ENCODE measurements at regions not wholly inside any gene's neighbourhood (a gene's known extent, or its start where the extent isn't known, plus 50 kb on each side); places are given as distances from the start of the nearest gene placed in this dataset.

DNA sequence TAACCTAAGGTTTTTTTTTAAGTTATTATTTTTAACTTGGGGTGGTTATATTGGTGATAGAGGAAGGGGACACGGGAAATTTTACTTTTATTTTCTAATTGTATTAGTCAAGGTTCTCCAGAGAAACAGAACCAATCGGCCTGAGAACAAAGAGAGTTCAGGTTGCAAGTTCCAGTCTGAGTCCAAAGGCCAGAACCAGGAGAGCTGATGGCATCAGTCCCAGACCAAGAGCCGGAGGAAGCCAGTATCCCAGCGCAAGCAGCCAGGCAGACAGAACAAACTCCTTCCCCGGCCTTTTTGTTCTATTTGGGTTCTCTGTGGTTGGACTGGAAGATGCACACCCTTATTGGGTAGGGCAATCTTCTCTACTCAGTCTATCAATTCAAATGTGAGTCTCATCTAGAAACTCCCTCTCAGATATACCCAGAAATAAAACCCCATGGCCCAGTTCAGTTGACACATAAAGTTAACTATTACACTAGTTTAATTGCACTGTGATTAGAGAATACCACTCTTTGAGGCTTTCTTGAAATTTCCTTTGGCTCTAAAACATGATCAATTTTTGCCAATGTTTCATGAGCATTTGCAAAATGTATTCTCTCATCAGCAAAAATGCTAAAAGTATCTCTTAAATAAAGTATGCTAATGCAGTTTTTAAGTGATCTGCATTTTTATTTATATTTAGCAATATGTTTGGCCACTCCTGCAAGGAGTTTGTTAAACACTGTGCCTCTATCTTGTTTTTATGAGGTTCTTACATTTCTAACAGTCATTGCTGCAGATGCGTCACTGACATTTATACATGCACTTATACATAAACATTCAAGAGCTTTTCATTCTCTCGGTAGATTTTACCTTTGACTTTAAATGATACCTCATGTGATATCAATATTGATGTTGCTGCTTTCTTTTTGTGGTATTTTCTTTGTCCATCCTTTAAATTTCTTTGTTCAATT lies 103.2 kb upstream of the SSTR4 start:
- no peaks in the 10 kb centered on the region for H3K36me3 ChIP-seq (ENCODE audit: control insufficient read depth in 2 of 2, extremely low read depth in 1 of 2, insufficient read depth in 2 of 2, low read length in 2 of 2)

More for the DNA sequence above, 103.2 kb upstream of the SSTR4 start:
- dilution Hi-C loops (cut with MboI; ENCODE audit: extremely low pct_ligation_motif_present, low sequenced_read_pairs) (no loop called here), intact Hi-C loops (cut with micrococcal nuclease) (no loop called here)
- no peaks in the 10 kb centered on the region for H3K9me3 ChIP-seq (replicated peaks; ENCODE audit: control insufficient read depth, insufficient read depth, low read length)
- ChIA-PET CTCF (interaction anchor here (1.0 to 2.1 kb wide), 3 partner anchors 11 to 42 kb away, joined by 3 to 7 read pairs (median 5); no protein-coding TSS in a partner anchor), POLR2A (no interaction called here)
- no peaks in the 10 kb centered on the region for H3K27me3 ChIP-seq (ENCODE audit: control insufficient read depth in 2 of 2, insufficient read depth in 2 of 2, low read length in 2 of 2)
- H3K9ac ChIP-seq (replicated peaks; ENCODE audit: extremely low read depth, insufficient read depth, low read length): no peak overlapping the region
- no peak for FAIRE-seq
- no peaks in the 10 kb centered on the region for H4K20me1 ChIP-seq (replicated peaks; ENCODE audit: control insufficient read depth, extremely low read depth, insufficient read depth, low read length)
- no peak overlapping the region for H3K4me3 ChIP-seq (replicated peaks in 1 of 3; ENCODE audit: insufficient read depth in 1 of 3, low read depth in 1 of 3, low read length in 3 of 3)
- H3K4me2 ChIP-seq (ENCODE audit: insufficient read depth, low read length): no peak overlapping the region
- H3K79me2 ChIP-seq (ENCODE audit: control insufficient read depth, insufficient read depth, low read length): no peaks in the 10 kb centered on the region
- no peak for DNase-seq (ENCODE audit: low read depth, low spot score)
- no TSS peak for BruUV-seq (replicated peaks)
- H3K9me1 ChIP-seq (replicated peaks; ENCODE audit: control insufficient read depth, extremely low read depth, insufficient read depth, low read length): no peaks in the 10 kb centered on the region
- H3K27ac ChIP-seq (ENCODE audit: insufficient read depth, low read depth, low read length): no peak overlapping the region
- no peak overlapping the region for H2AFZ ChIP-seq (ENCODE audit: low read depth, low read length)
- H3K4me1 ChIP-seq (ENCODE audit: control insufficient read depth, extremely low read depth, insufficient read depth, low read length): no peaks in the 10 kb centered on the region
- TF ChIP-seq POLR2AphosphoS5 (IDR thresholded peaks at IDR 0.05; ENCODE audit: insufficient read depth, low read depth, low read length) (no peak), GATA2 (IDR thresholded peaks at IDR 0.05; ENCODE audit: insufficient read depth, insufficient read length, low read depth, low read length) (no peak), POLR2A (IDR thresholded peaks at IDR 0.05; ENCODE audit: low read depth, low read length) (no peak), JUN (IDR thresholded peaks at IDR 0.05; ENCODE audit: borderline replicate concordance, insufficient read depth, insufficient read length, low read depth) (no peak), EZH2 (IDR thresholded peaks at IDR 0.05; ENCODE audit: borderline replicate concordance, low read depth, low read length, severe bottlenecking) (no peak), MYC (IDR thresholded peaks at IDR 0.05; ENCODE audit: low read depth, low read length) (no peak), FOS (IDR thresholded peaks at IDR 0.05; ENCODE audit: borderline replicate concordance, insufficient read depth, low read length) (no peak)
- TF ChIP-seq, protein P1, sequence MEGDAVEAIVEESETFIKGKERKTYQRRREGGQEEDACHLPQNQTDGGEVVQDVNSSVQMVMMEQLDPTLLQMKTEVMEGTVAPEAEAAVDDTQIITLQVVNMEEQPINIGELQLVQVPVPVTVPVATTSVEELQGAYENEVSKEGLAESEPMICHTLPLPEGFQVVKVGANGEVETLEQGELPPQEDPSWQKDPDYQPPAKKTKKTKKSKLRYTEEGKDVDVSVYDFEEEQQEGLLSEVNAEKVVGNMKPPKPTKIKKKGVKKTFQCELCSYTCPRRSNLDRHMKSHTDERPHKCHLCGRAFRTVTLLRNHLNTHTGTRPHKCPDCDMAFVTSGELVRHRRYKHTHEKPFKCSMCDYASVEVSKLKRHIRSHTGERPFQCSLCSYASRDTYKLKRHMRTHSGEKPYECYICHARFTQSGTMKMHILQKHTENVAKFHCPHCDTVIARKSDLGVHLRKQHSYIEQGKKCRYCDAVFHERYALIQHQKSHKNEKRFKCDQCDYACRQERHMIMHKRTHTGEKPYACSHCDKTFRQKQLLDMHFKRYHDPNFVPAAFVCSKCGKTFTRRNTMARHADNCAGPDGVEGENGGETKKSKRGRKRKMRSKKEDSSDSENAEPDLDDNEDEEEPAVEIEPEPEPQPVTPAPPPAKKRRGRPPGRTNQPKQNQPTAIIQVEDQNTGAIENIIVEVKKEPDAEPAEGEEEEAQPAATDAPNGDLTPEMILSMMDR (IDR thresholded peaks at IDR 0.05; ENCODE audit: extremely low read depth in 1 of 2, insufficient read depth in 1 of 2, low read depth in 1 of 2, low read length in 2 of 2): no peak
- TF ChIP-seq, protein P2, sequence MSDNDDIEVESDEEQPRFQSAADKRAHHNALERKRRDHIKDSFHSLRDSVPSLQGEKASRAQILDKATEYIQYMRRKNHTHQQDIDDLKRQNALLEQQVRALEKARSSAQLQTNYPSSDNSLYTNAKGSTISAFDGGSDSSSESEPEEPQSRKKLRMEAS (IDR thresholded peaks at IDR 0.05; ENCODE audit: insufficient read depth, insufficient read length): no peak

All from endothelial cell of umbilical vein (primary cell).